CD4-positive, alpha-beta T cell treated with Interleukin-4 for 1 hour (primary cell): ENCODE measurements at regions not wholly inside any gene's neighbourhood (a gene's known extent, or its start where the extent isn't known, plus 50 kb on each side); places are given as distances from the start of the nearest gene placed in this dataset.
"Not testable (repeated sequence)": the region's sequence is repeated elsewhere in the genome, so short reads cannot be mapped to it uniquely, and the experiment has no call there.

ENCODE experiments used
- DNase-seq, 2 donors: peaks; one replicate each; pipeline ENCODE4 v3.0.0-alpha.2; 2020 to 2022

DNA sequence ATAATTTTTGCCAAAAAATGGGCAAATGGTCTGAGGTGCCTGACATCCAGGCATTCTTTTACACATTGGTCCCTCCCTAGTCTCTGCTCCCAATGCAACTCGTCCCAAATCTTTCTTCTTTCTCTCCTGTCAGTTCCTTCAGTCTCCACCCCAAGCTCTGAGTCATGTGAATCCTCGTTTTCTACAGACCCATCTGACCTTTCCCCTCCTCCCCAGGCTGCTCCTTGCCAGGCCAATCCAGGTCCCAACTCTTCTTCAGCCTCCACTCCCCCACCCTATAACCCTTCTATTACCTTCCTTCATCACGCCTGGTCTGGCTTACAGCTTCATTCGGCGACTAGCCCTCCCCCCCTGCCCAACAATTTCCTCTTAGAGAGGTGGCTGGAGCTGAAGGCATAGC is 55.3 kb downstream of the BBS10 start:
- DNase-seq, result not testable (repeated sequence)

DNA sequence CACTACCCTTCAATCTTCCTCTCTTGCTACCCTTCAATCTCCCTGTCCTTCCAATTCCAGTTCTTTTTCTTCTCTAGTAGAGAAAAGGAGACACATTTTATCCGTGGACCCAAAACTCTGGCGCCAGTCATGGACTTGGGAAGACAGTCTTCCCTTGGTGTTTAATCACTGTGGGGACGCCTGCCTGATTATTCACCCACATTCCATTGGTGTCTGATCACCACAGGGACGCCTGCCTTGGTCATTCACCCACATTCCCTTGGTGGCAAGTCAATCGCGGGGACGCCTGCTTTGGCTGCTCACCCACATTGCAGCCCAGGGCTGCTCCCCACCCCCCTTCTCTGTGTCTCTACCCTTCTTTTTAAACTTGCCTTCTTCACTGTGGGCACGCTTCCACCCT is 55.9 kb downstream of the BBS10 start:
- DNase-seq, result not testable (repeated sequence)

DNA sequence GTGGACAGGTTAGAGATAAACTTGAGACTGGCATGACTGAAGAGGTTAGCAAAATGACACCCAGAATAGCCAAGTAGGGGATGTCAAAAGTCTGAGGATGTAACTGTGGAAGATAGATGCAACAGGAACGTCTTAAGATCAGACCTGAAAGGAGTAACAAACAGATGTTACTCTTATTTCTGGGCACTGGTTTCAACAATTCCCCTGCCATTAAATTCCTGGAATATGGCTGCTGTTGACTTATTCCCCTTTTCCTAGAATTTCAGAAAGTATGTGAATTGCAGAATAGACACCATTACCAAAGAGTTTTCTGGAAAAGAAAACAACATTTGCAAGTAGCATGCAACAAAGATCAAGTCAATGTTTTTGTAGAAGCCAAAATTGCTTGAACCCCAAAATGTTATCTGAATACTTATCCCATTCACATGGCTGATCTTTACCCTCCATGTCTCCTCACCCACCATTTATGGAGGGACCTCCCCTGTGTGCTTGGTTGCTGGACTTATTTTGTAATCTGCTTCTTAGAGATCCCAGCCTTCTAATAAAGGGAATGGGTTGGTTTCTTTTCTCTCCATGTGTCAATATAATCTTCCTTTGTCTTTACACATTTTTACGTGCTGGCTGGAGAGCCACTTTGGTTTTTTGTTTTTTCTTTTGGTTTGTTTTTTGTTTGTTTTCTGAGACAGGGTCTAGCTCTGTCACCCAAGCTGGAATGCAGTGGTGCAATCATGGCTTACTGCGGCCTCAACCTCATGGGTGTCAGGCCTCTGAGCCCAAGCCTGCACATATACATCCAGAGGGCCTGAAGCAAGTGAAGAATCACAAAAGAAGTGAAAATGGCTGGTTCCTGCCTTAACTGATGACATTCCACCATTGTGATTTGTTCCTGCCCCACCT is 57.0 kb downstream of the BBS10 start:
- no peak for DNase-seq

DNA sequence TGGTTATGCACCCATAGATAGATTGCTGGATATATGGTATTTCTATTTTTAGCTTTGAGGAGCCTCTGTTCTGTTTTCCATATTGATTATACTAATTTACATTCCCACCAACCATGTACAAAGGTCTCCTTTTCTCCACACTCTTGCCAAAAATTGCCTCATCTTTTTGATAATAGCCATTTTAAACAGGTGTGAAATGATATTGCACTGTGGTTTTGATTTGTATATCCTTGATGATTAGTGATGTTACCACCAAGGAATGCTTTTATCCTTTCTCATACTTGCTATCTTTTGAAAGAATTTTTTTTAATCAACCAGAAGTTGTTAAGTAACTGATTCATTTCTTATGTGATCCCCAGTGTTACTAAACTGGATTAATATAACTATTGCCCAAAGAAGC is 60.0 kb downstream of the BBS10 start:
- no peak for DNase-seq

DNA sequence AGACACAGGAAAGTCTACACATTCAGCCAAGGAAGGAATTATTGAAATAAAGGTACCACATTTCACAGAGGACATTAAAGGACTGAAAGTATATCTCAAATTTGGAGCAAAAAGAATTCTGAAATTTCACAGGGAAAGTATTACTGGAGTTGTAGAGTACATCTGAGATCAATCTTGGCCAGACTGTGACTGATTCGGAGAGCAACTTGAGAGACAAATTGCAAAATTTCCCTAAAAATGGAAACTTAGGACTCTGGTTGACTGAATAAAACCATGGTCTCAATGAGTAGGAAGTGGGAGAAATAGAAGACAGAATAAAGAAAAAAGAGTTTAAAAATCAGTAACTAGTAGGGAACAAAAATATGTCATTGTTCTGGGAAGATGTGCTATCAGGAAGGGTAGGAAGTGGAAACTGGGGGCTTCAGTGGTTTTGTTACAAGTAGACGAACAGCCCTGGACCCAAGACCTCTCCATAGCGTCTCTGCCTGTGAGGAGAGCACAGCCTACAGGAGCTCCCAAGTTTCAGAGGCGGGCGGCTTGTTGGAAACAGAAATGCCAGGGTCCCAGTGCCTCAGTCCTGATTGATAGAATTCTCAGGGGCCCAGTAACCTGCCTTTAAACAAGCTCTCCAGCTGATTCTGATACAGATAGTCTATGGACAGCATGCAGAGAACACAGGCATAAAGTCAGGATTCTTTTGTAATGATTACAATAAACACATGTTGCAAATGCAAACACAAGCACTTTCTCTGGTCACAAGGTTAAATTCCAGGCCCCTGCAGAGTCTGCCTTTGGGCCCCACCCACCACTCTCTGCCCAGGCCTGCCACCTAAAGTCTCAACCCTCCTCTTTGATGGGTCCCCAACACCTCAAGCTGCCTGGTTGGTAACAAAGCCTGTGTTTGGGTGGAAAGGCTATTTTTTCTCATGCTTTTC is 63.1 kb downstream of the BBS10 start:
- DNase-seq, result no peak

DNA sequence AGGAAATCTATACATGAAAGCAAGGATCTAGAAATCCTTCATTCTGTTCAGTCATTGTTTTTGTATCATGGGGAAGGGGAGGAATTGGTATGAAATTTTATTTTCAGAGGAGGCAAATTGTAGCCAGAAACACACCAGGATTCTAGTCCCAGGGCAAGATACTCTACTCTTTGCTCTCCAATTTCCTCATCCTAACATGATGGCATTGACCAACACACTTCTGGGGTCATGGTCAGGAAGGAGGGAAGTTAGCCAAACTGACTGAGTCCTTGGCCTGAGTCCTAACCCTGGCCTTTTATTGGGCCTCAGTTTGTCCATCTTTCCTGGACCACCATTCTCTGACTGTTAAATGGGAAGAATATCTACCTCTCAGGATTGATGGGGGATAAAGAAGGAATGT is 65.5 kb downstream of the BBS10 start:
- no peak for DNase-seq

DNA sequence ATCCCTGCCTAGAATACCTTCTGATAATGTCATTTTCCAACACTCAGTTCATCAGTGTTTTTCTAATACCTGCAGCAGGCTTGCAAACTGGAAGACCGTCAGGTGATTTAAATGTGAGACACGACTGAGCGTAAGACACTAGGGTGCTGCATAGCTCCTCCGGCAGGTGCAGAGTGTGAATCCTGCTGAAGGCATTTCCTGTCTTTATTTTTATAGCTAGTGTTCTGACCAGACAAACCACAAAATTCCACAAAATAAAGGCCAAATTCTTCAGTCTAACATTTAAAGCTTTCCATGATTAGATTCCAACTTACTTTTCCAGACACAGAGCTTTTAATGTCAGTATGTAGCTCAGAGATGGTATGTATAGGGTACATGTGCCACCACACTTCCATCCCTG is 70.7 kb downstream of the BBS10 start:
- no peak for DNase-seq

DNA sequence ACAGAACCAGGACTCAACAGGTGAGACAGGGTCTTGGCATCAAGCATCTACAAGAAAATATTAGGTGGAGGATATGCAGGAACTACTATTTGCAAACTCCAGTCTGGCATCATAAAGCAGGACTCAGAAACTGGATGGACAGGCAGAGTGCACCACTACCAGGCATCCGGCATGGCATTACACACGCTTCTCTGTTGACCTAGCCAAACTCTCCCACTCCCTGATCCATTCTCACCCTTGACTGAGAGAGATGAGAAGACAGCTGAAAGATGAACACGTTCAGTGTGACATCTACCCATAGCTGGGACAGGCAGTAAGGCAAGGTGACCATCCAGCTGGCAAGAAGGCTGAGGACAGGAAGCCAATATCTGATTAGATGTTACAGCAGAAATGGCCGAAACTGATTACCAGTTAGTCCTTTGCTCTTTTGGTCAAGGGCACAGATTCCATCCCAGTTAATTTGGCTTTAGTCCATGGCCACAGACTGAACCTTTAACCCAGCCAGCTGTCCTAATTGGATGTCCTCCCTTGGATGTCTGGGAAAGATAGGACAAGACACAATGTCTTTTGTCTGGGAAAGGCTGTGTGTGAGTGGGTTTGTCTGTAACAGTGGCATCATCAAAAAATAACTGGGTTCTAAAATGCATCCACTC is 71.6 kb downstream of the BBS10 start:
- DNase-seq, result no peak

DNA sequence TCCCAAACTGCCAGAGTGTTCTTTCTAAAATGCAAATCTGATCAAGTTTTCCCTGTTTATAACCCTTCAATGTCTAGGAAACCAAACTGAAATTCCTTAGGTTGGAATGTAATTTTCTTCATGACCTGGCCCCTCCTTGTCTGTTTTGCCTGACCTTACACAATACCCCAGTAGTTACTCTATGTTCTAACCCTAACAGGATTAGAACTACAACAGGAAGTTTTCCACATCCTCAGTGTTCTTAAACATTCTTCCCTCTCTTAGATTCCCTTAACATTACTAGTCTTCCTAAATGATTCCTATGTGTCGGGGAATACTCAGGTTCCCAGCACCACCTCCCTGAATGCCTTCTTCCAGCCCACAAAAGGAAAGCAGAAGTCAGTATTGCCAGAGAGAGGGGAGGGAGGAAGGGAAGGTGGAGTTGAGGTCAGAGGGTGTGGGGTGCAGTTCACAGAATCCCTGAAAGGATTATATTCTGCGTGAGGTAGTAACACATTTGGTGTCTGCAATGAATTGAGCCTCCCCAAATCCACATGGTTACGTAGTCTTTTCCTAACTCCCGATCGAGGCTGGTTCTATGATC is 72.6 kb downstream of the BBS10 start:
- DNase-seq, result no peak

DNA sequence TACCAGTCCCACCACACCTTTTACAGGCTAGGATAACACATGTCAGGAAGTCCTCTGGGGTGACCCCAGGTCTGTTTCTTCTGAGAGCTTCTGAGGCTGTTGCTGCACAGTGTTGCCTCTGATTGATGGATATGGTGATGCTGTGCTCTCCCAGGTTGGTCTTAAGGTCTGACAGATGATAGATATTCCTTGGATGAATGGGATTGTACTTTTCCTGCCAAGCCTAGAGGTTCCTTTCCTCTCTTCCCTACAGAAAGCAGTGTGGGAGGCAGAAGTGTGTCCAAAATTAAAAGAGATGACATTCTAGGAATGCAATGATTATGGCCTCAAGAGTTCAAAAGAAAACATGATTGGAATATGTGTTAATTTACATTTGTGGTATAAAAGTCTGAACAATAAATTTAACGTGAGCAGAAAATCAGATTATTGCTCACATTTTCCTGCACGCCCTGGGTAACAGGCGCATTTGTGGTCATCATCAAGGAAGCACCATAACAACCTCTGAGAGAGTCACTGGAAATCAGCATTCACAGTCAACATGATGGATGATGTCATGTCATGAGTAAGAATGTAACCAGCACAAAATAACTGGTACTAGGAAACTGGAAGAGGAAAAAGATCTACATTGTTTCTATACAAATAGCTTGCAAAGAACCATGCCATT is 73.7 kb downstream of the BBS10 start:
- no peak for DNase-seq

DNA sequence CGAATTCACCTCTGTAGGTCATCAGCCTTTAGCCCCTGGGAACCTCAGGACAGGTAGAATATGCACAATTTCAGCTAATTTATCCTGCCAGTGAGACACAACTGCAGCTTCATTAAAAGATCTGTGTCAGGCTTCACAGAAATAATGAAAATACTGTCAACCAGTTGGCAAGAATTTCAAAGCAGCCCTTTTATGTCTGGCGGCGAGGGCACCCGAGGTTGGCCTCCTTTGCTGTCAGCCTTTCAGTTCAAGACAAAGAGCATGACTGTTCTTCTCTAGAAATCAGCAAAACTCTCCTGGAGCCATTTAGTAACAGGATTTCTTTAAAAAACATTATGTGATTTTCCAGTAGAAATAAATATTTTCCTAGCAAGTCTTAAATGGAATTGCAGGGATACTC is 75.9 kb downstream of the BBS10 start:
- DNase-seq, result no peak

DNA sequence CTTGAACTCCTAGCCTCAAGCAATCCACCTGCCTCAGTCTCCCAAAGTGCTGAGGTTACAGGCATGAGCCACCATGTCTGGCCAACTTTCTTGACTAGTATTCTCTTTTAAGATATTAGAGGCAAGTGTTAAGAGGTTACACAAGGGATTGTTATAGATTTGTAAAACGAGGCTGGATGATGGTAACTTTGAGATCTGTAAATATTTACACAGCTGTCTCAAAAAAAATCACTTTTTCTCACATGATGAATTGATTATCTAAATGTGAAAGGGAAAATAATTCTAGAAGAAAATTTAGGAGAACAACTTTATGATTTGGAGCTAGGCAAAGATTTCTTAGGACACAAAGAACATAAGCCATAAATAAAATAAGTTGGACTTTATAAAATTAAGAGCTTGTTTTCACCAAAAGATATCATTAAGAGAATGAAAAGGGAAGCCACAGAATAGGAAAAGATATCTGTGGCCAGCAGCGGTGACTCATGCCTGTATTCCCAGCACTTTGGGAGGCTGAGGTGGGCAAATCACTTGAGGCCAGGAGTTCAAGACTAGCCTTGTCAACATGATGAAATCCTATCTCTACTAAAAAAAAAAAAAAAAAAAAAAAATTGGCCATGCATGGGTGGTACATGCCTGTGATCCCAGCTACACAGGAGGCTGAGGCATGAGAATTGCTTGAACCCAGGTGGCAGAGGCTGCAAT is 77.4 kb downstream of the BBS10 start:
- DNase-seq, result no peak

DNA sequence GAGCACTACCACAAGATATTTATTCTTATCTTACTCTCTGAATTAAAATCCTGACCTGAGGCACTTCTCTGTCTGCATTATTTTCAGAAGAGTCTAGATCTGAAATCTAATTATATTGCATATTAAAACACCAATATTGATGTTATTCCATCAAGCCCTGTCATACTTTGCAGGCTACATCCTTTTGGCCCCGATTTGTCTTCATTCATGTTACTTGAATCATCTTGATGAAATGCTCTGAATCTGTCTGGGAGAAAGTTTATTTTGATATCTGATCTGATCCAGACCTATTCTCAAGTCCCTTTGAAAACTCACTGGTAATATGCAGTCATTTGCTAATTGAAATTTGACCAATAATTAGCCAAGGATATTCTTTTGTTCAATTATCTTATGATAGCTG is 79.9 kb downstream of the BBS10 start:
- no peak for DNase-seq

DNA sequence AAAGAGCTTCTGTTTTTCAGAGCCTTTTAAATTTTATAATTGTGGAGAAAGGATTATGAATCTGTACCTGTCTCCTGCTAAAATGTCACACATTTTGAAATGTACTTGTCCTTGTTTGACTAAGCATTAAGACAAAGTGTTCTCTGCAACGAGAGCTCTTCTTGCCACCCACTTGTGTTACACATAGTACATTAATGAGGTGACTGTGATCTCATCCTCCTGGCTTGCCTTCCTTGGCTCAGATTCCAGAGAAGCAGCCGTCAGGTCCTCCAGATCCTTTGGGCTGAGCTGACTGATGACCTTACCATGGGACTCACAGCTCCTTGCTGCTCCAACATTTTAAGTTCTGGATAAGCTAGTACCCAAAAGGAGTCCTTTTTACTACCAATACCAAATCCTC is 81.4 kb downstream of the BBS10 start:
- no peak for DNase-seq

DNA sequence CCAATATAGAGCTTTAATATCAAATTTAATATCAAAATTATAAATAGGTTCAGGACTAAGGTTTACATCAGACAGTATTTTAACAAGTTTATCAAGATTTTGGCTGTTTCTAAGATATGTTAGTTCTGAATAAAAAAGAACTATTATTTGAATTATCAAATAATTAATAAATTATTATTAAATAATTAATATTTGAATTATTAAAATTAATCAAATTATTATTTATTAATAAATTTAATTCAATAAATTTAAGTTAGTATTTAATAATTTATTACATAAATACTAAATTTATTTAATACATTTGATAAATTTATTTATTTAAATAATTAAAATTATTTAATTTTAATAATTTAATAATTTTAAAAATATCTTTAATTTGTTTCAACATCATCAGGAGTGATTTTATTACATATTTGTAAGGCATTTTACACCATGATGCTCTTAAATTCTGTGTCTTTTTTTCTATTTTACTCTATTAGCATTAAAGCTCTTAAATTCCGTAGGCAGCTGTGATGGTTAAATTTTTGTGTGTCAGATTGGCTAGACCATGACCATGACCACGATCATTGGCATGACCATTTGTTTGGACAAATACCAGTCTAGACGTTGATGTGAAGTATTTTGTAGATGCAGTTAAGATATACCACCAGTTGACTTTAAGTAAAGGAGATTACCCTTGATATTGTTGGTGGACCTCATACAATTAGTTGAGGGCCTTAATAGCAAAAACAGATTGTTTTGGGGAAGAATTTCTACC is 82.6 kb downstream of the BBS10 start:
- DNase-seq, result no peak

DNA sequence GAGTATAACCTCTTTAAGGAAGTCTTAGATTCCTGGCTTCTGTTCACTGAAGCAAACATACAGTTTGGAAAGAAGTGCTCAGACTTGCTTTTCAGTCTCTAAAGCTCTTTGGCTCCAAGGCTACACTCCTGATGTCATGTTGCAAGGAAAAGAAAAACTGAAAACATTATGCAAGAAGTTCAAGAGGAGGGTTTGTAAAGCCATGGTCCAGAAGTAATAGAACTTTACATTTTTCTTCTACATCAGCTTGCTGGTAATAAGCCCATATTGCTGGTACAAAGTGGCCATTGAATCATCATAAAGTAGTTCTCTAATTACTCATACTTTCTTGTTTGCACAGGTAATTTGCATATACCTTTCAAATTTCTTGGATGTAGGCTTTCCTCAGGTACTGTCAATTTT is 83.6 kb downstream of the BBS10 start:
- DNase-seq, result no peak

DNA sequence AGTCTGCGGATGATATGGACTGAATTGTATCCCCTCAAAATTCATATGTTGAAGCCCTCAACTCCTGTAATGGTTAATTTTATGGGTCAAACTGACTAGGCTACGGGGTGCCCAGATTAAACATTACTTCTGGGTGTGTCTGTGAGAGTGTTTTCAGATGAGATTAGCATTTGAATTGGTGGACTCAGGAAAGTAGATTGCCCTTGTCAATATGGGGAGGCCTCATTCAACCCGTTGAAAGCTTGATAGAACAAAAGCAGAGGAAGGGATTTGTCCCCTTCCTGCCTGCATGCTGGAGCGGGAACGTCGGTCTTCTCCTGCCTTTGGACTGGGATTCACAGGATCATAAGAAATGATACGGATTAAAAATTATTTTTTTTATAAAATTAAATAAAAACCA is 84.5 kb downstream of the BBS10 start:
- DNase-seq, result no peak

DNA sequence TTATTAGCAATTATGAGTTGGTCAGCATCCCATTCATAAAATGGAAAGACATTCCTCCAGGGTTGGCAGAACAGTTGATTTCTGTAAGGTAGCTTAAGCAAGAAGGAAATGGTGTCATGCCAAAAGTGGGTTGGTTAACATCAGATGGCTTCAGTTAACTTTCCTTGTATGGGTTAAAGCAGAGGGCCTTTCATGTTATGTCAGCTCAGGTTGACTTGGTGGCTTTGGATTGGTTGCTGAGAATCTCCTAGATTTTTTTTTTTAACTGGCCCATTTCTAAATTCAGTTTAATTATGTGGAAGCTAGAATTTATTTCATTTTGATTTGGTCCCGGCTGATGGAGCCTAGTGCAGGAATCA is 87.8 kb downstream of the BBS10 start:
- no peak for DNase-seq

DNA sequence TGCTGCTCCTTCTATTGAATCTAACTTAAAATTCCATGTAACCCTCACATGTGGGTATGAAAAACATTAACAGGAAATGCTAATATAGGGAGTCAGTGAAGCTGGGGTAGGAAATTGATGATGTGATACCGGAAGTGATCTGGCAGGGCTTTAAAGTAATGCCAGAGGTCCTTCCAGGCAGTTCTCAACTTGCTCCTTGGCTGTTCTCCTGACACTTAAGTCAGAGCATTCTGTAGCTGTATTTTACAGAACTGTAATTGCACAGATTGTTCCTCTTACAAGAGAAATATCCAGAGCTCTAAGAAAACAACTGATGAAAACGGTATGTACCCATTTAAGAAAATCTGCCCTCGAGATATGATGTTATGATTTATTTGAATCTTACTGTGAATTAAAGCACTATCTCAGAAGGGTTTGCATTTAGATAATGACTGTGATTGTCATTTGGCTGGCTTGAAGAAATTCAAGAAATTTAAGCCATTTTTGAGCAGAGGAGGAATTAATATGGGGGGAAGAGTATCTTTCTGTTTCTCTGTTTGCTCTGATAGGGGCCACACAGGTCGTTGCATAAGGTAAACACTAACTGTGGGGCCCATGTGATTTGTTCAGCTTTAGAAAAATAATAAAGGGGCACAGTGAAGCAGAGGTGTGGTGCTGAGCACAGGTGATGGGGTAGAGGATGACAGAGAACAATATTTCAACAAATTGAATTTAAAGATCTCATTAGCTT is 88.4 kb downstream of the BBS10 start:
- no peak for DNase-seq

DNA sequence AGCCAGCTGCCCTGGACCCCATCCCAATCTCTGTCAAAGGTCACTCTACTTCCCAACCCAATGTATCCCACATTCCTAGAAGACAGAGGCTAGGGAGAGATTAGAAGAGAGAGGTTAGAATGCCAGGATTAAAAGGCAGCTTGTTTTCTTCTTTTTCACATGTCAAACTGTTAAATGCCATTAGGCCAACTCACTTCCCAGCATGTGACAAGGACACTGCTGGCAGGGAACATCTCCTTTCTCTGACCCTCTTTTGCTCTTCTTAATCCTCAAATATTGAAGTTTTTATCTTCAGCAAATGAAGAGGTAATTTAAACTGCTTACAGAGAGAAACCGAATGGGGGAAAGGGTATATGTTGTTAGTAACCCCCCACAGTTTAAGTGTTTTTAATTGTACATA is 89.1 kb downstream of the BBS10 start:
- no peak for DNase-seq
